ENCODE measurements at regions not wholly inside any gene's neighbourhood (a gene's known extent, or its start where the extent isn't known, plus 50 kb on each side); places are given as distances from the start of the nearest gene placed in this dataset.

GRCh38 chr5:109256486-109256885, 153.3 kb downstream of the PJA2 start (continued):
- TF ChIP-seq ZBTB33 (IDR thresholded peaks at IDR 0.05): no peak

- 54% methylated on average over 1 of the region's 1 CpG for WGBS
- no peak overlapping the region for H3K4me3 ChIP-seq (ENCODE audit: low read depth in 1 of 3, low read length in 3 of 3)
- H3K27me3 ChIP-seq (ENCODE audit: control insufficient read depth in 4 of 4, insufficient read depth in 4 of 4, low read length in 3 of 4): no peaks in the 10 kb centered on the region
- H3K9me3 ChIP-seq (ENCODE audit: control insufficient read depth in 4 of 4, low read length in 3 of 4): no peaks in the 10 kb centered on the region
- peaks cover 0 to 2% (median 0%) of the 10 kb centered on the region in 4 donors for H3K36me3 ChIP-seq (ENCODE audit: control insufficient read depth in 4 of 4, insufficient read depth in 3 of 4, low read depth in 1 of 4, low read length in 3 of 4)
- no peak for DNase-seq (ENCODE audit: low spot score)
- no peaks in the 10 kb centered on the region for H3K4me1 ChIP-seq (ENCODE audit: control insufficient read depth in 4 of 4, insufficient read depth in 4 of 4, low read length in 3 of 4)
- H3K27ac ChIP-seq (ENCODE audit: low read depth in 1 of 2, low read length in 2 of 2): no peak overlapping the region
- H3K9ac ChIP-seq (ENCODE audit: low read depth in 1 of 2, low read length in 2 of 2): no peak overlapping the region
- TF ChIP-seq SP1 (IDR thresholded peaks at IDR 0.05): no peak
These were observed 155.3 kb downstream of the PJA2 start for GRCh38 chr5:109254511-109254910.

GRCh38 chr5:109253262-109253661, 156.5 kb downstream of the PJA2 start:
- no peak for DNase-seq (ENCODE audit: low spot score)
- TF ChIP-seq ATF3 (IDR thresholded peaks at IDR 0.05) (no peak), REST (IDR thresholded peaks at IDR 0.05) (no peak), YY1 (IDR thresholded peaks at IDR 0.05) (no peak), ZBTB33 (IDR thresholded peaks at IDR 0.05) (no peak), NR2F2 (IDR thresholded peaks at IDR 0.05) (no peak), MAX (IDR thresholded peaks at IDR 0.05) (no peak), RXRA (IDR thresholded peaks at IDR 0.05) (no peak), FOXA2 (IDR thresholded peaks at IDR 0.05) (no peak), EGR1 (IDR thresholded peaks at IDR 0.05; ENCODE audit: low read depth in 2 of 2) (no peak), CTCF (IDR thresholded peaks at IDR 0.05; ENCODE audit: low read depth, low read length, missing input control) (no peak)
- Histone ChIP-seq H3K27me3 (ENCODE audit: control insufficient read depth in 4 of 4, insufficient read depth in 4 of 4, low read length in 3 of 4) (no peaks in the 10 kb centered on the region), H3K27ac (ENCODE audit: low read depth in 1 of 2, low read length in 2 of 2) (no peak overlapping the region), H3K9me3 (ENCODE audit: control insufficient read depth in 4 of 4, low read length in 3 of 4) (no peaks in the 10 kb centered on the region), H3K4me1 (ENCODE audit: control insufficient read depth in 4 of 4, insufficient read depth in 4 of 4, low read length in 3 of 4) (no peaks in the 10 kb centered on the region), H3K4me3 (ENCODE audit: low read depth in 1 of 3, low read length in 3 of 3) (no peak overlapping the region), H3K36me3 (ENCODE audit: control insufficient read depth in 4 of 4, insufficient read depth in 3 of 4, low read depth in 1 of 4, low read length in 3 of 4) (no peaks in the 10 kb centered on the region), H3K9ac (ENCODE audit: low read depth in 1 of 2, low read length in 2 of 2) (no peak overlapping the region)
- 80% methylated on average over 5 of the region's 5 CpGs for WGBS
